ENCODE measurements at regions not wholly inside any gene's neighbourhood (a gene's known extent, or its start where the extent isn't known, plus 50 kb on each side); places are given as distances from the start of the nearest gene placed in this dataset.

GRCh38 chr17:27990100-27990499 lies 52.4 kb upstream of the NLK start:
- no peak overlapping the region for H3K27ac ChIP-seq (replicated peaks)
- TF ChIP-seq POLR2AphosphoS5 (IDR thresholded peaks at IDR 0.05; ENCODE audit: low read depth) (no peak), SPI1 (IDR thresholded peaks at IDR 0.05; ENCODE audit: borderline replicate concordance, low read depth) (no peak), GABPA (IDR thresholded peaks at IDR 0.05; ENCODE audit: low read depth) (no peak)
- TF ChIP-seq, protein P1, sequence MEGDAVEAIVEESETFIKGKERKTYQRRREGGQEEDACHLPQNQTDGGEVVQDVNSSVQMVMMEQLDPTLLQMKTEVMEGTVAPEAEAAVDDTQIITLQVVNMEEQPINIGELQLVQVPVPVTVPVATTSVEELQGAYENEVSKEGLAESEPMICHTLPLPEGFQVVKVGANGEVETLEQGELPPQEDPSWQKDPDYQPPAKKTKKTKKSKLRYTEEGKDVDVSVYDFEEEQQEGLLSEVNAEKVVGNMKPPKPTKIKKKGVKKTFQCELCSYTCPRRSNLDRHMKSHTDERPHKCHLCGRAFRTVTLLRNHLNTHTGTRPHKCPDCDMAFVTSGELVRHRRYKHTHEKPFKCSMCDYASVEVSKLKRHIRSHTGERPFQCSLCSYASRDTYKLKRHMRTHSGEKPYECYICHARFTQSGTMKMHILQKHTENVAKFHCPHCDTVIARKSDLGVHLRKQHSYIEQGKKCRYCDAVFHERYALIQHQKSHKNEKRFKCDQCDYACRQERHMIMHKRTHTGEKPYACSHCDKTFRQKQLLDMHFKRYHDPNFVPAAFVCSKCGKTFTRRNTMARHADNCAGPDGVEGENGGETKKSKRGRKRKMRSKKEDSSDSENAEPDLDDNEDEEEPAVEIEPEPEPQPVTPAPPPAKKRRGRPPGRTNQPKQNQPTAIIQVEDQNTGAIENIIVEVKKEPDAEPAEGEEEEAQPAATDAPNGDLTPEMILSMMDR (IDR thresholded peaks at IDR 0.05; ENCODE audit: insufficient read depth, low read length) = no peak
- TF ChIP-seq, protein P2, sequence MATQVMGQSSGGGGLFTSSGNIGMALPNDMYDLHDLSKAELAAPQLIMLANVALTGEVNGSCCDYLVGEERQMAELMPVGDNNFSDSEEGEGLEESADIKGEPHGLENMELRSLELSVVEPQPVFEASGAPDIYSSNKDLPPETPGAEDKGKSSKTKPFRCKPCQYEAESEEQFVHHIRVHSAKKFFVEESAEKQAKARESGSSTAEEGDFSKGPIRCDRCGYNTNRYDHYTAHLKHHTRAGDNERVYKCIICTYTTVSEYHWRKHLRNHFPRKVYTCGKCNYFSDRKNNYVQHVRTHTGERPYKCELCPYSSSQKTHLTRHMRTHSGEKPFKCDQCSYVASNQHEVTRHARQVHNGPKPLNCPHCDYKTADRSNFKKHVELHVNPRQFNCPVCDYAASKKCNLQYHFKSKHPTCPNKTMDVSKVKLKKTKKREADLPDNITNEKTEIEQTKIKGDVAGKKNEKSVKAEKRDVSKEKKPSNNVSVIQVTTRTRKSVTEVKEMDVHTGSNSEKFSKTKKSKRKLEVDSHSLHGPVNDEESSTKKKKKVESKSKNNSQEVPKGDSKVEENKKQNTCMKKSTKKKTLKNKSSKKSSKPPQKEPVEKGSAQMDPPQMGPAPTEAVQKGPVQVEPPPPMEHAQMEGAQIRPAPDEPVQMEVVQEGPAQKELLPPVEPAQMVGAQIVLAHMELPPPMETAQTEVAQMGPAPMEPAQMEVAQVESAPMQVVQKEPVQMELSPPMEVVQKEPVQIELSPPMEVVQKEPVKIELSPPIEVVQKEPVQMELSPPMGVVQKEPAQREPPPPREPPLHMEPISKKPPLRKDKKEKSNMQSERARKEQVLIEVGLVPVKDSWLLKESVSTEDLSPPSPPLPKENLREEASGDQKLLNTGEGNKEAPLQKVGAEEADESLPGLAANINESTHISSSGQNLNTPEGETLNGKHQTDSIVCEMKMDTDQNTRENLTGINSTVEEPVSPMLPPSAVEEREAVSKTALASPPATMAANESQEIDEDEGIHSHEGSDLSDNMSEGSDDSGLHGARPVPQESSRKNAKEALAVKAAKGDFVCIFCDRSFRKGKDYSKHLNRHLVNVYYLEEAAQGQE (IDR thresholded peaks at IDR 0.05; ENCODE audit: insufficient replicate concordance, low read depth) = no peak
- peaks cover 7% of the 10 kb centered on the region for H3K27me3 ChIP-seq (ENCODE audit: insufficient read depth, poor library complexity, severe bottlenecking)
- no peak for DNase-seq (ENCODE audit: low read depth in 1 of 2, low spot score in 1 of 2)
- H3K4me3 ChIP-seq (replicated peaks; ENCODE audit: insufficient read depth, low read length) = no peak overlapping the region

DNA sequence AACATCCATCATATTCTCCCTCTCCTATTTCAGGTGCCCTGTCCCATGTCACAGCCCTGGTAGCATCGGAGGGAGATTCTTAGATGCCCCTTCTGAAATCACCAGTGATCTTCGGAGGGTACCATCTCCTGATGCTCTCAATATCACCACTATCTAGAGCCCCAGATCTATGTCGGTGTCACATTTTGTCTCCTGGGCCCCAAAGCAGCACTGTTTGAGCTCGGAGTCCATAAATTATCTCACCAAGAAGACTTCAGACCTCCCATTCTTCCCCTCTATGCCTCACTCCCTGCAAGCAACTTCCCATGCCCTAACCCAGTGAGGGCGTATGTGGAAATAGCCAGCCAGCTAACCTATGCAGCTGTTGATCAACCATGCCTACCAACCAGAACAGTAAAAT lies 51.5 kb upstream of the NLK start:
- H3K27ac ChIP-seq (replicated peaks) = no peak overlapping the region
- H3K27me3 ChIP-seq (ENCODE audit: insufficient read depth, poor library complexity, severe bottlenecking) = peaks cover 4% of the 10 kb centered on the region
- H3K4me3 ChIP-seq (replicated peaks; ENCODE audit: insufficient read depth, low read length) = no peak overlapping the region
- no peak for DNase-seq (ENCODE audit: low read depth in 1 of 2, low spot score in 1 of 2)
- TF ChIP-seq, protein P1 (IDR thresholded peaks at IDR 0.05; ENCODE audit: insufficient read depth, low read length) = no peak

- Histone ChIP-seq H3K27ac (replicated peaks) (no peak overlapping the region), H3K27me3 (ENCODE audit: insufficient read depth, poor library complexity, severe bottlenecking) (peaks cover 3% of the 10 kb centered on the region), H3K4me3 (replicated peaks; ENCODE audit: insufficient read depth, low read length) (no peak overlapping the region)
- TF ChIP-seq GABPA (IDR thresholded peaks at IDR 0.05; ENCODE audit: low read depth) (no peak), POLR2AphosphoS5 (IDR thresholded peaks at IDR 0.05; ENCODE audit: low read depth) (no peak), SPI1 (IDR thresholded peaks at IDR 0.05; ENCODE audit: borderline replicate concordance, low read depth) (no peak)
- TF ChIP-seq, protein P1 (IDR thresholded peaks at IDR 0.05; ENCODE audit: insufficient read depth, low read length) = no peak
- TF ChIP-seq, protein P2 (IDR thresholded peaks at IDR 0.05; ENCODE audit: insufficient replicate concordance, low read depth) = no peak
- no peak for DNase-seq (ENCODE audit: low read depth in 1 of 2, low spot score in 1 of 2)
These were observed 50.9 kb upstream of the NLK start for GRCh38 chr17:27991462-27991993.

Measured in HL-60 (cell line).